ENCODE measurements at regions not wholly inside any gene's neighbourhood (a gene's known extent, or its start where the extent isn't known, plus 50 kb on each side); places are given as distances from the start of the nearest gene placed in this dataset.

DNA sequence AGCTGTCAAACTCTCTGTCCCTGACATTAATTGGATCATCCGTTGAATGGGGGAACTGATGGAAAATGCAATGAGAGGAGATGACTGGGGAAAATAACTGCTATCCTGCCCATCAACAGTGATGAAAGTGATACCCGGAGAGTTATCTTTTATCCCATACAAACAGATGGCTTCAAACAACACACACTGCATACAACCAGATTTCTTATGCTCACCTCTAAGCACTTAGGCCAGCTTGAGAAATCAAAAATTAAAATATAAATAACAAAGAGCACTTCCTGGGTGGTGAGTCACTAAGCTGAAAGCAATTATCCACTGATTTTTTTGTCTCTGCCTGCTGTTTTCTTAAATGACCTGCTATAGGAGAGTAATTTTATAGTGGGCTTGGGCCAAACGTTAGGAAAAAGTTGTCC, 237.6 kb upstream of the RGPD4 start:
- FAIRE-seq: no peak

- no peak for FAIRE-seq
Observed at GRCh38 chr2:107591561-107592279, 235.0 kb upstream of the RGPD4 start.

GRCh38 chr2:107592280-107592624, 234.4 kb upstream of the RGPD4 start:
- FAIRE-seq: no peak

GRCh38 chr2:107595285-107595684, 231.4 kb upstream of the RGPD4 start:
- no peak for FAIRE-seq

- FAIRE-seq: no peak
Observed at GRCh38 chr2:107595749-107596148, 230.9 kb upstream of the RGPD4 start.

DNA sequence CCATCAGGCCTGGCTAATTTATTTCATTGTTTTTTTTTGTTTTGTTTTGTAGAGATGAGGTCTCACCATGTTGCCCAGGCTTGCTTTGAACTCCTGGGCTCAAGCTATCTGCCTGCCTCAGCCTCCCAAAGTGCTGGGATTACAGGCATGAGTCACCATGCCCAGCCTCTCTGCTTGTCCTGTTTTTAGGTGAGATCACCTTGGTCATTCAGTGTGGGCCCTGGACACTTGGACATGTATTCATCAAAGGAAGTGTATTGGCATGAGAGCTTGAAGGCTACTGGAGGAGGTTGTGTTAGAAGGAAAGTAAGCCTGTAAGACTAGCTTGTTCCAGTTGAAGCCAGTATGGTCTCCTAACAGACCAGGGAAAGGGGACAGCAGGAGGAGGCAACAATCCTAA, 229.2 kb upstream of the RGPD4 start:
- no peak for FAIRE-seq

- FAIRE-seq: no peak
Observed at GRCh38 chr2:107602801-107603200, 223.9 kb upstream of the RGPD4 start.

DNA sequence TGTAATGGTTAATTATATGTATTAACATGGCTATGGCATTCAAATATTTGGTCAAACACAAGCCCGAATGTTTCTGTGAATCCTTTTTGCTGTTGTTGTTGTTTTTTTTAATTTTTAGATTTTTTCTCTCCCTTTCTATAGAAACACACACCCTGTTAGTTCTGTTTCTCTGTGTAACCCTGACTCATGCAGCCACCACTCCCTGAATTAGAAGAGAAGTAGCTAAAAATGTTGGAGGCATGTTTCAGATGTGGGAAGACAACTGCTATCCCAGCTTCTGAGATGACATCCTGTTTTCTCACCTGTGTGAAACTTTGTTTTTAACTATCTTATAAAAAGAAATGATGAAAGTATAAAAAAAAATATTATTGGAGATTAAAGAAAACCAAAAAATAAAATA, 219.6 kb upstream of the RGPD4 start:
- FAIRE-seq: no peak

- FAIRE-seq: no peak
Observed at GRCh38 chr2:107607473-107607872, 219.2 kb upstream of the RGPD4 start.

DNA sequence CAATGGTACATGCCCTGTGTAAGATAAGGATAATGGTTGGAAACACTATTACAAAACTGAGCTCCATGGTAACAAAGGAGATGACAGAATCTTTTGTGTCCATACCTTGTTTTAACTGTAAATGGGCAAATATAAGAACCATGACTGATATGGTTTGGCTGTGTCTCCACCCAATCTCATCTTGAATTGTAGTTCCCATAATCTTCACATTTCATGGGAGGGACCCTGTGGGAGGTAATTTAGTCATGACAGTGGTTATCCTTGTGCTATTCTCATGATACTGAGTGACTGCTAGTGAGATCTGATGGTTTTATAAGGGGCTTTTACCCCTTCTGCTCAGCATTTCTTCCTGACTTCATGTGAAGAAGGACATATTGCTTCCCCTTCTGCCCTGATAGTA, 211.7 kb upstream of the RGPD4 start:
- no peak for FAIRE-seq

- FAIRE-seq: no peak
Observed at GRCh38 chr2:107618769-107619168, 207.9 kb upstream of the RGPD4 start.

GRCh38 chr2:107621186-107622165, 205.2 kb upstream of the RGPD4 start:
- FAIRE-seq: no peak

DNA sequence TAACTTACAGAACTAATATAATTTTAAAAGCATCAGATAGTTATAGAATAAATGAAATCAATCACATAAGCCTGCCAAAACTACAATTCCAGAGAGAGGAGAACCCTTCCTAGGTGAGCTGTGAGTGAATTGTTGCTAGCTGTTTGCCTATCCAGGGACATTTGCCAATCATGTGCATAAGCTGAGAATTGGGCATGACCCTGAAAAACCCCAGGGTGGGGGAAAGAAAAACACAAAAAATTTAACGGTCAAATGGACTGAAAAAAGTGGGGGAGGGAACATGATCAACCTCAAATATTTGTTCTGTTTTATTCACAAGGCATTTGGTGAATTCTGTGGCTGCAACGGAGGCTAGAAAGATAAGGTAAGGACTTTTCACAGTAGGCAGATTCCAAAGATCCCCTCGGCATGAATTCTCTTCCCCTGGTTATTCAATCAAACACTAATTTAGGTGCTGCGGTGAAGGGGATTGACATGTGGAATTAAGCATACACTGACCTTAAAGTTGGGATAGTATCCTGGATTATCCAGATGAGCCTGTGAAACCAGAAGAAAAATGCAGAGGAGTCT, 203.9 kb upstream of the RGPD4 start:
- no peak for FAIRE-seq

DNA sequence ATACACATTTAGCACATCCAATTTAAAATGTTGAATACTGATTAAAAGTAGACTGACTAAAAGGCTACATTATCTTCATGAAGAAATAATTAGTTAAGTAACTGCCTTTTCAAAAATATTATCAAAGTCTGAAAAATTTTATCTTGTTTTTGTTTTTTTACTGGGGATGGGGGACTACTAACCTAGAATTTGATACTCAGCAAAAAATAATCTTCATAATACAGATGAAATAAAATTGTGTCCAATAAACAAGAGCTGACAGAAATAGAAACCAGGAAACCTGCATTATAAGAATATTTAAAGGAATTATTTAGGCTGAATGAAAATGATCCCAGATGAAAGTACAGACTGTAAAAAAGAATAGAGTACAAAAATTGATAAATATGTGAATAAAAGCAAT, 200.7 kb upstream of the RGPD4 start:
- no peak for FAIRE-seq

GRCh38 chr2:107627164-107627563, 199.5 kb upstream of the RGPD4 start:
- no peak for FAIRE-seq

DNA sequence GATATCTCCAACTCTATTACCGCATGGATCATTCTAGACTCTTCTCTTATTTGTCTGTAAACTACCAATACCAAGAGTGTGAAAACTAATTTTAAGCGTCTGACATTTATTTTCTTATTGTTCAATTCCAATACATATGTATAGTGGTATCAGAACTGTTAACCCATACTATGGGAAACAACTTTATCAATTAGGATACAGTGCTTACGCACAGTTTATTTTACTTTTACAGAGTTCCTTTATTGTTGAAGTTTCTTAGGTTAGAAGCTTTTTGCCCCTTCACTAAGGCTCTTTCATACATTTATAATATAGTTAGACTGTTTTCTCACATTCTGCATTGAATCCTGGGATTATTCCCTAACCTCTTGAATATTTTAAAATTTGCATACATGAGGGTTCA, 198.8 kb upstream of the RGPD4 start:
- no peak for FAIRE-seq

GRCh38 chr2:107633580-107634147, 193.0 kb upstream of the RGPD4 start:
- FAIRE-seq: no peak

DNA sequence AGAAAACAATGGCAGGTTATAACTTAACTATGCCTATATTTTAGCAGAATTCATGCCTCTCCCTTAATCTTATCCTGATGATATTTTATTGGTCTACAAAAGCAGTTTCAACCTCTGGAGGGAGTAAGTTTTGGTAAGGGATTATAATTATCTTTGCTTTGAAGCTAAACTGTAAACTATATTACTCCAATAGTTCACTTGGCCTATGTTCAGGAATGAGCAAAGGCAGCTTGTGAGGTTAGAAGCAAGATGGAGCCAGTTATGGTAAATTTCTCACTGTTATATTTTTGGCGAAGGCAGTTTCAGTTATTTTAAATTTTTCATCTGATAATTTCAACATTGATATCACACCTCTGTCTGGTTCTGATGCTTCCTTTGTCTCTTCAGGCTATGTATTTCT, 192.5 kb upstream of the RGPD4 start:
- FAIRE-seq: no peak

GRCh38 chr2:107635883-107636282, 190.8 kb upstream of the RGPD4 start:
- no peak for FAIRE-seq

GRCh38 chr2:107645586-107645985, 181.1 kb upstream of the RGPD4 start:
- no peak for FAIRE-seq

GRCh38 chr2:107648781-107649404, 177.8 kb upstream of the RGPD4 start:
- no peak for FAIRE-seq

DNA sequence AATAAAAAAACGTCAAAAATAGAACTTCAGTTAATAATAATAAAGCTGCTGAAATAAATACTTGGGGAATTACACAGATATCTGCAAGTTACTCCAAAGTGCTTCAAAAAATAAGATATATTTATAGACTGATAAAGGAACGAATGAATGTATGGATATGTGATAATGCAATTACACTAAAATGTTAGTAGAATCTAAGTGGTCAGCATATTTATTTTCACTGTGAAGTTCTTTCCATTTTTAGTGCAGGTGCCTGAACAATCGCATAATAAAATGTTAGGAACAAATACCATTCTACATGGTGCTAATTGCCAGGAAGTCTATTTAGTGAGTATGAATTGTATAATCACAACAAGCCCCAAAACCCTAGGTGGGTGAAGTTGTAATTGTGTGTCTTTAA, 169.6 kb upstream of the RGPD4 start:
- no peak for FAIRE-seq

GRCh38 chr2:107663632-107664031, 163.1 kb upstream of the RGPD4 start:
- FAIRE-seq: no peak
